ENCODE measurements at regions not wholly inside any gene's neighbourhood (a gene's known extent, or its start where the extent isn't known, plus 50 kb on each side); places are given as distances from the start of the nearest gene placed in this dataset.
A peak's percentile ranks its signal among the peaks of the same experiment; 100 is the strongest.

DNA sequence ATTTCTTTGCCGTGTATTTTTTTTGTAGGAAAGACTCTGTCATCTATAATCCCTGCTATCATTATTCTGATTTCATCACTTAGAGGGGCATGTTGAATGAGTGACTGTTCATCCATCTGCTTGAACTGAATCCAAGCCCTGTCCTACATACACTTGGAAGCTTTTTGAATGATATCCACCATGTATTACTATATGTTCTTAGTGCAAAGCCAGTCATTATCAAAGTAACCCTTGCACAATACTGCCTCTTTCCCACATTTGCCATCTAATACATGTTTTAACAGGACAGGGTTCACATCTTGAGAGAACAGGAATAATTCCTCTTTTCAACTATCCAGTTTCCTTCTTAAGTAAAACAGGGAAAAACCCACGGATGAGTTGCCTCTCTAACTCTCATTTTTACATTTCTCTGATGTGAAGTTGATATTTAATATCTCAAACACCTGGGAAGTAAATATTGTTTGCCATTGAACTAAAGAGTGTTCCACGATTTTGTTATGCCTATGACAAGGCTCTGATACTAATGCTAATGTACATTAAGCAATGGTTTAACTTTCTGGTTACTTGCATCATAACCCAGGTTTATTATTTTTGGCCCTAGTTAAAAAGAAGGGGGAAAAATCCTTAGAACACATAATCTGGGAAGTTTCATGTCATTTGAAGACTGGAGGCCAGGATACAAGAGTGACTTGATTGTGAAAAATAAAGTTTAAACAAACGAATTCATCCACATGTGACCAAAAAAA, 103.7 kb upstream of the TARS1 start:
- Histone ChIP-seq H3K4me3 (no peak overlapping the region), H3K9ac (no peak overlapping the region)

GRCh38 chr5:33337637-33337992, 103.2 kb upstream of the TARS1 start:
- Histone ChIP-seq H4K20me1 (ENCODE audit: insufficient read depth) (no peaks in the 10 kb centered on the region), H3K36me3 (ENCODE audit: low read depth) (no peaks in the 10 kb centered on the region), H2AFZ (peak overlapping the region; percentile 49), H3K9me3 (ENCODE audit: low read depth) (no peaks in the 10 kb centered on the region), H3K27ac (peak overlapping the region; percentile 2; the same call in 1 of the 2 replicates), H3K79me2 (ENCODE audit: insufficient read depth) (no peaks in the 10 kb centered on the region), H3K4me3 (no peak overlapping the region), H3K4me2 (ENCODE audit: unreplicated experiment) (no peak overlapping the region), H3K9ac (no peak overlapping the region), H3F3A (ENCODE audit: insufficient read depth) (peaks cover 7% of the 10 kb centered on the region; the same call in 1 of the 2 replicates), H3K4me1 (ENCODE audit: insufficient read depth) (peaks cover 17% of the 10 kb centered on the region), H3K27me3 (replicated peaks; ENCODE audit: insufficient read depth) (no peaks in the 10 kb centered on the region), H3K9me2 (ENCODE audit: insufficient read depth) (no peaks in the 10 kb centered on the region)
- in situ Hi-C loops (cut with MboI) = no loop called here
- 19 to 21% methylated on average over 2 of the region's 2 CpGs for WGBS, 2 experiments (ENCODE audit: low coverage in 1 of 2, low lambda C conversion rate in 2 of 2, missing lambda C conversion rate in 2 of 2)
- DNase-seq = peak; percentile 24
- no peak for TF ChIP-seq EZH2 (IDR thresholded peaks at IDR 0.05; ENCODE audit: insufficient read depth, poor library complexity, severe bottlenecking)
- TF ChIP-seq EZH2phosphoT487 (IDR thresholded peaks at IDR 0.05; ENCODE audit: insufficient read depth, low read depth) = no peak

More for the DNA sequence above, 103.7 kb upstream of the TARS1 start:
- peaks cover 2% of the 10 kb centered on the region; the same call in 1 of the 2 replicates for H3F3A ChIP-seq (ENCODE audit: insufficient read depth)
- no peaks in the 10 kb centered on the region for H3K27me3 ChIP-seq (replicated peaks; ENCODE audit: insufficient read depth)
- H3K36me3 ChIP-seq (ENCODE audit: low read depth) = no peaks in the 10 kb centered on the region
- H3K9me2 ChIP-seq (ENCODE audit: insufficient read depth) = no peaks in the 10 kb centered on the region
- peak overlapping the region; percentile 2; the same call in 1 of the 2 replicates for H3K27ac ChIP-seq
- no peaks in the 10 kb centered on the region for H3K9me3 ChIP-seq (ENCODE audit: low read depth)
- peak; percentile 15 for DNase-seq
- TF ChIP-seq EZH2phosphoT487 (IDR thresholded peaks at IDR 0.05; ENCODE audit: insufficient read depth, low read depth) (no peak), EZH2 (IDR thresholded peaks at IDR 0.05; ENCODE audit: insufficient read depth, poor library complexity, severe bottlenecking) (no peak)
- H3K79me2 ChIP-seq (ENCODE audit: insufficient read depth) = no peaks in the 10 kb centered on the region
- in situ Hi-C loops (cut with MboI) = no loop called here
- H3K4me1 ChIP-seq (ENCODE audit: insufficient read depth) = peaks cover 14% of the 10 kb centered on the region
- WGBS, 2 experiments (ENCODE audit: low coverage in 1 of 2, low lambda C conversion rate in 2 of 2, missing lambda C conversion rate in 2 of 2) = 60 to 63% methylated on average over 4 of the region's 4 CpGs
- H2AFZ ChIP-seq = peak overlapping the region; percentile 49
- no peak overlapping the region for H3K4me2 ChIP-seq (ENCODE audit: unreplicated experiment)
- H4K20me1 ChIP-seq (ENCODE audit: insufficient read depth) = no peaks in the 10 kb centered on the region

DNA sequence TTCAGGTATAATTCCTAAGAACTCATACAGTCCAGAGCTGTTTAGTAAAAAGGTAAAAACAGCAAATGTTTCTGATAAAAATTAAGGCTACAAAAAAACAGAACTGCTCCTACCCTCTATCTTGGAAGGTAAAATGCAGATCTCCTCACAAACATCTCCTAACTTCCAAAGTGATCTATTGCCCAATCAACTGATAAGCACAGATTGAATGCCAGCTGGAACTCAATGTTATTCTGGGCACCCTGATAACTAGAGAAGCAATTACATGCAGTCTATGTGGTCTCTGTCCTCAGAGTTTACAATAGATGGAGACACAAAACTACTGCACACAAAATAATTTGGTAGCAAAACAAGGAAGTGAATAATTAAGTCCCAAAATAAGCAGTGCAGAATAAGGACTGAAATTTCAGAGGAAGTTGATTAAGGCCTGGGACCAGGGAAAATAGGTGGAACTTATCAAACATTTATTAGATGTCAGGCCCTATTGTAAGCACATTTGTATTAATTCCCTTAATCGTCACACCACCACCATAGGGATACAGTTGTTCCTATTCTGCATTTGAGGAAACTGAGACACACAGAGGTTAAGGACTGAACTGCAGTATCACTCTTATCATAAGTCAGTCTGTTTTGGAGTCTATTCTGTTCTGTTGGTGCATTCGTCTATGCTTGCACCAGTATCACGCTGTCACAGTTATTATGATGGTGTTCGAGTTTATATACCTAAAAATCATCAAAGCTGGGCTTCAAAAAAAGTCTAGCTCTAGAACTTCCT, 102.2 kb upstream of the TARS1 start:
- in situ Hi-C loops (cut with MboI) = no loop called here
- H3K4me3 ChIP-seq = no peak overlapping the region
- no peaks in the 10 kb centered on the region for H3K9me2 ChIP-seq (ENCODE audit: insufficient read depth)
- peaks cover 16% of the 10 kb centered on the region; the same call in 1 of the 2 replicates for H3F3A ChIP-seq (ENCODE audit: insufficient read depth)
- TF ChIP-seq EZH2 (IDR thresholded peaks at IDR 0.05; ENCODE audit: insufficient read depth, poor library complexity, severe bottlenecking) (no peak), EZH2phosphoT487 (IDR thresholded peaks at IDR 0.05; ENCODE audit: insufficient read depth, low read depth) (no peak)
- DNase-seq = no peak
- H3K4me1 ChIP-seq (ENCODE audit: insufficient read depth) = peaks cover 26% of the 10 kb centered on the region
- no peaks in the 10 kb centered on the region for H4K20me1 ChIP-seq (ENCODE audit: insufficient read depth)
- H3K27me3 ChIP-seq (replicated peaks; ENCODE audit: insufficient read depth) = no peaks in the 10 kb centered on the region
- no peak overlapping the region for H3K27ac ChIP-seq
- no peak overlapping the region for H3K9ac ChIP-seq
- H3K4me2 ChIP-seq (ENCODE audit: unreplicated experiment) = no peak overlapping the region
- H3K79me2 ChIP-seq (ENCODE audit: insufficient read depth) = no peaks in the 10 kb centered on the region
- WGBS, 2 experiments (ENCODE audit: low coverage in 1 of 2, low lambda C conversion rate in 2 of 2, missing lambda C conversion rate in 2 of 2) = 93 to 96% methylated on average over 4 of the region's 4 CpGs
- no peaks in the 10 kb centered on the region for H3K9me3 ChIP-seq (ENCODE audit: low read depth)
- H2AFZ ChIP-seq = peak overlapping the region; percentile 49
- no peaks in the 10 kb centered on the region for H3K36me3 ChIP-seq (ENCODE audit: low read depth)

DNA sequence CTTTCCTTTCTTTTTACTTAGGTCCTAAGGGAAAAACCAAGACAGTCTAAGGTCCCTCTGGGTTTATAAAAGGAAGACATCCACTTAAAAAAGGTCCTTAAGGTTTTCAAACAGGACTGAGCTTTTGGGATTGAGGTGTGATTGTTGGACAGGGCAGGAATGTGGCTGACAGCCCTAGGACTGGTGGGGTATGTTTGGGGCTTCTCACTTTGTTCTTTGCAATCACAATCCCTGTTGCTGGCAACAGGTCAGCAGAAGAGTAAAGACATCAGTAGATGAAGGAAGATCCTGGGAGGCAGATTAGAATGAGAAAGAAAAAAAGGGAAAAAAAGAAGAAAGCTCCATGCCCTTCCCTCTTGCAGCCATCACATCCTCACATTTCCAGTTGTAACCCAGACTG, 101.4 kb upstream of the TARS1 start:
- Histone ChIP-seq H3F3A (ENCODE audit: insufficient read depth) (peaks cover 23% of the 10 kb centered on the region; the same call in 1 of the 2 replicates), H3K36me3 (ENCODE audit: low read depth) (no peaks in the 10 kb centered on the region), H2AFZ (0 out of 2 replicates have a peak overlapping the region, but pooled peaks have one; percentile 1), H3K4me3 (no peak overlapping the region), H4K20me1 (ENCODE audit: insufficient read depth) (no peaks in the 10 kb centered on the region), H3K27ac (no peak overlapping the region), H3K27me3 (replicated peaks; ENCODE audit: insufficient read depth) (no peaks in the 10 kb centered on the region), H3K9me3 (ENCODE audit: low read depth) (no peaks in the 10 kb centered on the region), H3K4me1 (ENCODE audit: insufficient read depth) (peaks cover 35% of the 10 kb centered on the region), H3K9ac (no peak overlapping the region), H3K9me2 (ENCODE audit: insufficient read depth) (no peaks in the 10 kb centered on the region), H3K79me2 (ENCODE audit: insufficient read depth) (no peaks in the 10 kb centered on the region), H3K4me2 (ENCODE audit: unreplicated experiment) (no peak overlapping the region)
- no peak for TF ChIP-seq EZH2 (IDR thresholded peaks at IDR 0.05; ENCODE audit: insufficient read depth, poor library complexity, severe bottlenecking)
- no peak for TF ChIP-seq EZH2phosphoT487 (IDR thresholded peaks at IDR 0.05; ENCODE audit: insufficient read depth, low read depth)
- in situ Hi-C loops (cut with MboI) = no loop called here
- no peak for DNase-seq
